Upper lobe of left lung (tissue), 4 donors: ENCODE measurements at regions not wholly inside any gene's neighbourhood (a gene's known extent, or its start where the extent isn't known, plus 50 kb on each side); places are given as distances from the start of the nearest gene placed in this dataset.

ENCODE experiments used
- EP300 ChIP-seq, 4 donors: sonication (generic); formaldehyde crosslinking; IDR thresholded peaks; one replicate each; pipeline ENCODE4 v1.5.1; 2017; ENCODE audit warnings: antibody characterized with exemption in 4 of 4, control low read depth in 2 of 4
- POLR2A ChIP-seq, 4 donors: fragments of 450-650 bp; IDR thresholded peaks; one replicate each; pipeline ENCODE4 v1.5.1; 2016 to 2017; ENCODE audit warnings: antibody characterized with exemption in 4 of 4, mild to moderate bottlenecking in 2 of 4
- POLR2AphosphoS5 ChIP-seq, 2 donors: sonication (generic); formaldehyde crosslinking; IDR thresholded peaks; one replicate each; pipeline ENCODE4 v1.5.1; 2017; ENCODE audit warnings: antibody characterized with exemption in 2 of 2
- TF ChIP-seq, protein P1 (sequence below), 6 experiments: fragments of 450-650 bp in 4 of 6; fragments of 200-600 bp in 2 of 6; sonication (generic) in 2 of 6; IDR thresholded peaks; one replicate each; pipeline ENCODE4 v1.5.1; 2016 to 2019; ENCODE audit warnings: antibody characterized with exemption in 6 of 6

DNA sequence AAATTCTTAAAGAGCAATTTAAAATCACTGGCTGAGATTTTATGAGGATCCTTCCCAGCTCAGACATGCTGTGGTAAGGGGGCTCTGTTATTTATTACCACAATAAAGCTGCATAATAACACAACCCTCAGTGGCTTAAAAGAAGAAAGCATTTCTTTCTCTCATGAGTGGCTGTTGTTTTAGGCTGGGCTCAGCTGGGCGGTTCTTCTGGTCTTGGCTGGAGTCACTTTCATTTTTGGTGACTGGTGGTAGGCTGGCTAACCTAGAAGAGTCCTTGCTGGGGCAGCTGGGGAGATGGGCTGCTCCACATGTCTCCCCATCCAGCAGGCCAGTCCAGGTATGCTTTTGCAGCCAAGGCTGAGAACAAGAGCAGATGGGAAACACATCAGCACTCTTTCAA is 113.0 kb upstream of the MSX1 start:
- TF ChIP-seq, protein P1, sequence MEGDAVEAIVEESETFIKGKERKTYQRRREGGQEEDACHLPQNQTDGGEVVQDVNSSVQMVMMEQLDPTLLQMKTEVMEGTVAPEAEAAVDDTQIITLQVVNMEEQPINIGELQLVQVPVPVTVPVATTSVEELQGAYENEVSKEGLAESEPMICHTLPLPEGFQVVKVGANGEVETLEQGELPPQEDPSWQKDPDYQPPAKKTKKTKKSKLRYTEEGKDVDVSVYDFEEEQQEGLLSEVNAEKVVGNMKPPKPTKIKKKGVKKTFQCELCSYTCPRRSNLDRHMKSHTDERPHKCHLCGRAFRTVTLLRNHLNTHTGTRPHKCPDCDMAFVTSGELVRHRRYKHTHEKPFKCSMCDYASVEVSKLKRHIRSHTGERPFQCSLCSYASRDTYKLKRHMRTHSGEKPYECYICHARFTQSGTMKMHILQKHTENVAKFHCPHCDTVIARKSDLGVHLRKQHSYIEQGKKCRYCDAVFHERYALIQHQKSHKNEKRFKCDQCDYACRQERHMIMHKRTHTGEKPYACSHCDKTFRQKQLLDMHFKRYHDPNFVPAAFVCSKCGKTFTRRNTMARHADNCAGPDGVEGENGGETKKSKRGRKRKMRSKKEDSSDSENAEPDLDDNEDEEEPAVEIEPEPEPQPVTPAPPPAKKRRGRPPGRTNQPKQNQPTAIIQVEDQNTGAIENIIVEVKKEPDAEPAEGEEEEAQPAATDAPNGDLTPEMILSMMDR (IDR thresholded peaks at IDR 0.05), result no peak
- TF ChIP-seq POLR2AphosphoS5 (IDR thresholded peaks at IDR 0.05) (no peak), POLR2A (IDR thresholded peaks at IDR 0.05) (no peak), EP300 (IDR thresholded peaks at IDR 0.05) (no peak)
